WTC11 (cell line): ENCODE measurements at regions not wholly inside any gene's neighbourhood (a gene's known extent, or its start where the extent isn't known, plus 50 kb on each side); places are given as distances from the start of the nearest gene placed in this dataset.

ENCODE experiments used
- ATAC-seq: fragments of 200-7000 bp; cut with Tn5 transposase; 2 replicates; pipeline ENCODE4 v1.10.0; 2021; ENCODE audit warnings: mild to moderate bottlenecking, moderate library complexity
- CTCF ChIA-PET: fragments of 300-600 bp; sonication (Branson Sonifier 250); formaldehyde crosslinking; loops from one replicate; lab custom pipeline; 2021; ENCODE audit warnings: antibody characterized with exemption; lab: Charles Lee
- POLR2A ChIA-PET: fragments of 350-600 bp; sonication (Branson Sonifier 250); formaldehyde crosslinking; loops from one replicate; lab custom pipeline; 2021; ENCODE audit warnings: antibody characterized with exemption; lab: Charles Lee
- DNase-seq: peaks from one replicate; pipeline ENCODE4 v3.0.0; 2021; ENCODE audit warnings: low spot score
- H3K27ac Mint-ChIP-seq: 2 replicates; pipeline ENCODE4 v1.8.0; 2021; ENCODE audit warnings: mixed read lengths
- H3K27me3 Mint-ChIP-seq: 2 replicates; pipeline ENCODE4 v1.8.0; 2021; ENCODE audit warnings: low read depth, mild to moderate bottlenecking, moderate library complexity, mixed read lengths
- H3K36me3 Mint-ChIP-seq: 2 replicates; pipeline ENCODE4 v1.8.0; 2021; ENCODE audit warnings: mixed read lengths
- H3K4me1 Mint-ChIP-seq: 2 replicates; pipeline ENCODE4 v1.8.0; 2022; ENCODE audit warnings: mixed read lengths
- H3K4me3 Mint-ChIP-seq: 2 replicates; pipeline ENCODE4 v1.8.0; 2021; ENCODE audit warnings: mild to moderate bottlenecking, moderate library complexity, mixed read lengths
- H3K9me3 Mint-ChIP-seq: 2 replicates; pipeline ENCODE4 v1.8.0; 2021; ENCODE audit warnings: mixed read lengths
- ATF1 ChIP-seq: sonication (generic); formaldehyde crosslinking; IDR thresholded peaks from 2 replicates; pipeline ENCODE4 v1.8.1; 2023; ENCODE audit warnings: mild to moderate bottlenecking, moderate library complexity, missing genetic modification reagents
- ETV6 ChIP-seq: sonication (generic); formaldehyde crosslinking; IDR thresholded peaks from 2 replicates; pipeline ENCODE4 v1.8.1; 2022; ENCODE audit warnings: mild to moderate bottlenecking, missing genetic modification reagents
- FOXP1 ChIP-seq: sonication (generic); formaldehyde crosslinking; IDR thresholded peaks from 2 replicates; pipeline ENCODE4 v1.8.0; 2022; ENCODE audit warnings: missing genetic modification reagents, mild to moderate bottlenecking, moderate library complexity, borderline replicate concordance
- GRHL2 ChIP-seq: fragments of 250-450 bp; sonication (Bioruptor Pico); IDR thresholded peaks from 2 replicates; pipeline ENCODE4 v1.8.0; 2022; ENCODE audit warnings: mild to moderate bottlenecking, moderate library complexity; ENCODE audit not compliant: insufficient replicate concordance, severe bottlenecking
- JAZF1 ChIP-seq: fragments of 250-450 bp; sonication (Bioruptor Pico); IDR thresholded peaks from 2 replicates; pipeline ENCODE4 v1.9.0; 2021; ENCODE audit warnings: moderate library complexity, mild to moderate bottlenecking, inconsistent platforms
- KAT7 ChIP-seq: sonication (generic); formaldehyde crosslinking; IDR thresholded peaks from 2 replicates; pipeline ENCODE4 v1.8.1; 2023; ENCODE audit warnings: missing genetic modification reagents, mild to moderate bottlenecking, borderline replicate concordance
- MXD4 ChIP-seq: fragments of 250-450 bp; sonication (Bioruptor Pico); IDR thresholded peaks from 2 replicates; pipeline ENCODE4 v1.8.0; 2021; ENCODE audit warnings: mild to moderate bottlenecking, moderate library complexity, borderline replicate concordance
- NFATC4 ChIP-seq: fragments of 250-450 bp; sonication (Bioruptor Pico); IDR thresholded peaks from 2 replicates; pipeline ENCODE4 v1.9.0; 2021; ENCODE audit warnings: mild to moderate bottlenecking
- NFYB ChIP-seq: sonication (generic); formaldehyde crosslinking; conservative IDR thresholded peaks from 2 replicates; pipeline ENCODE4 v1.8.0; 2022; ENCODE audit warnings: low read depth, missing genetic modification reagents
- NR2C2 ChIP-seq: sonication (generic); formaldehyde crosslinking; IDR thresholded peaks from 2 replicates; pipeline ENCODE4 v1.8.0; 2022; ENCODE audit warnings: mild to moderate bottlenecking, missing genetic modification reagents
- OVOL2 ChIP-seq: fragments of 250-450 bp; sonication (Bioruptor Pico); IDR thresholded peaks from 2 replicates; pipeline ENCODE4 v1.9.0; 2021; ENCODE audit warnings: mild to moderate bottlenecking, borderline replicate concordance
- SMAD4 ChIP-seq: sonication (generic); formaldehyde crosslinking; IDR thresholded peaks from 2 replicates; pipeline ENCODE4 v1.8.0; 2022; ENCODE audit warnings: mild to moderate bottlenecking, missing genetic modification reagents
- SOX15 ChIP-seq: fragments of 250-450 bp; sonication (Bioruptor Pico); IDR thresholded peaks from 2 replicates; pipeline ENCODE4 v1.9.0; 2021; ENCODE audit warnings: mild to moderate bottlenecking
- TCF7 ChIP-seq: sonication (generic); formaldehyde crosslinking; IDR thresholded peaks from 2 replicates; pipeline ENCODE4 v1.8.0; 2022; ENCODE audit warnings: mild to moderate bottlenecking, low read depth, missing genetic modification reagents, moderate library complexity
- ZNF121 ChIP-seq: sonication (generic); formaldehyde crosslinking; IDR thresholded peaks from 2 replicates; pipeline ENCODE4 v1.8.0; 2023; ENCODE audit warnings: missing genetic modification reagents
- ZNF138 ChIP-seq: sonication (generic); formaldehyde crosslinking; conservative IDR thresholded peaks from 2 replicates; pipeline ENCODE4 v1.8.1; 2022; ENCODE audit warnings: mild to moderate bottlenecking, moderate library complexity, missing genetic modification reagents
- ZNF416 ChIP-seq: fragments of 250-450 bp; sonication (Bioruptor Pico); IDR thresholded peaks from 2 replicates; pipeline ENCODE4 v1.9.0; 2021; ENCODE audit warnings: mild to moderate bottlenecking, inconsistent platforms
- ZNF671 ChIP-seq: fragments of 250-450 bp; sonication (Bioruptor Pico); IDR thresholded peaks from 2 replicates; pipeline ENCODE4 v1.8.0; 2021; ENCODE audit warnings: mild to moderate bottlenecking
- TF ChIP-seq, protein P1 (sequence below): sonication (generic); formaldehyde crosslinking; IDR thresholded peaks from 2 replicates; pipeline ENCODE4 v1.8.1; 2022; ENCODE audit warnings: mild to moderate bottlenecking, moderate library complexity, missing genetic modification reagents
- TF ChIP-seq, protein P2 (sequence below): sonication (generic); formaldehyde crosslinking; IDR thresholded peaks from 2 replicates; pipeline ENCODE4 v1.8.1; 2023; ENCODE audit warnings: mild to moderate bottlenecking, missing genetic modification reagents
- TF ChIP-seq, protein P3 (sequence below): fragments of 250-450 bp; sonication (Bioruptor Pico); IDR thresholded peaks from 2 replicates; pipeline ENCODE4 v1.8.0; 2021; ENCODE audit warnings: mild to moderate bottlenecking
- TF ChIP-seq, protein P4 (sequence below): sonication (generic); formaldehyde crosslinking; IDR thresholded peaks from 2 replicates; pipeline ENCODE4 v1.8.0; 2022; ENCODE audit warnings: mild to moderate bottlenecking, missing genetic modification reagents
- TF ChIP-seq, protein P5 (sequence below): fragments of 200-600 bp; IDR thresholded peaks from 2 replicates; pipeline ENCODE4 v1.8.0; 2022; ENCODE audit warnings: antibody characterized with exemption
- TF ChIP-seq, protein P6 (sequence below): sonication (generic); formaldehyde crosslinking; conservative IDR thresholded peaks from 2 replicates; pipeline ENCODE4 v1.8.1; 2023; ENCODE audit warnings: mild to moderate bottlenecking, low read depth, missing genetic modification reagents, moderate library complexity
- TF ChIP-seq, protein P7 (sequence below): fragments of 250-450 bp; sonication (Bioruptor Pico); conservative IDR thresholded peaks from 2 replicates; pipeline ENCODE4 v1.9.0; 2021; ENCODE audit warnings: mild to moderate bottlenecking
- TF ChIP-seq, protein P8 (sequence below): sonication (generic); formaldehyde crosslinking; IDR thresholded peaks from 2 replicates; pipeline ENCODE4 v1.8.1; 2022; ENCODE audit warnings: low read depth, missing genetic modification reagents, borderline replicate concordance

DNA sequence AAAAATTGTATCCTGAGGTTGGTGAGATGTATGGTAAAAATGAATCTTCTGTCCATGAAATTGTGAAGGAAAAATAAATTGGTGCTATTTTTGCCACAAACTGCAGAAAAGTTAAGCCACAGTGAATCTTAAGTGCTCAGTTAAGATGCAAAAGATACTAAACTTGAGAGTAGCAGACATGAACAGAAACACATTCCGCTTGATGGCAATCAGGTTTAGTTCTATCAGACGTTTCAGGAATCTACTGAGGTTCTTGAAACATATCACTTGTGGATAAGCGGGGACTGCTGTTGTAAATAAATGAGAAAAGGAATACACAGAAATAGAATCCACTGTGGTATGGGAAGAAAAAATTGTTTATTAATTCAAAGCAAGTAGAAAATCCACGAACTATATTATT is 311.2 kb upstream of the PRR16 start (continued):
- TF ChIP-seq, protein P1, sequence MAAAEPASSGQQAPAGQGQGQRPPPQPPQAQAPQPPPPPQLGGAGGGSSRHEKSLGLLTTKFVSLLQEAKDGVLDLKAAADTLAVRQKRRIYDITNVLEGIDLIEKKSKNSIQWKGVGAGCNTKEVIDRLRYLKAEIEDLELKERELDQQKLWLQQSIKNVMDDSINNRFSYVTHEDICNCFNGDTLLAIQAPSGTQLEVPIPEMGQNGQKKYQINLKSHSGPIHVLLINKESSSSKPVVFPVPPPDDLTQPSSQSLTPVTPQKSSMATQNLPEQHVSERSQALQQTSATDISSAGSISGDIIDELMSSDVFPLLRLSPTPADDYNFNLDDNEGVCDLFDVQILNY (CRISPR knock-in tag): no peak

DNA sequence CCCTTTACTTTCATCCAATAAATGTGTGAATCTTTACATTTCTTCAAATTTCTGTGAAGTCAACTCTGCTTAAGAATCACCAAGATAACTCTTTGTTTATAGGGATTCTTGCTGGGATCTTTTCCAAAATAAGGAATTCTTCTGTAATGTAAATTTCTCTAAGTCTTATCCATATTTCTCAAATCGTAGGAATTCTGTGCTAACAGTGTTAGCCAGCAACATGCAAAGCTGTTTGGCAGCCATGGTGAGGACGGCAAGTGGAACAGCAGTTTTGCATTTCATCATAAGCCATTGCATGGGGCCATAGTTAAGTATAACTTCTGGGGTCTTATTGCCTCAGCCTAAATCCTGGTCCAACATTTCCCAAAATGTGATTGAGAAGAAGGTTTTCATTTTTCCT is 310.5 kb upstream of the PRR16 start:
- no peak for DNase-seq
- CTCF ChIA-PET: no interaction called here

DNA sequence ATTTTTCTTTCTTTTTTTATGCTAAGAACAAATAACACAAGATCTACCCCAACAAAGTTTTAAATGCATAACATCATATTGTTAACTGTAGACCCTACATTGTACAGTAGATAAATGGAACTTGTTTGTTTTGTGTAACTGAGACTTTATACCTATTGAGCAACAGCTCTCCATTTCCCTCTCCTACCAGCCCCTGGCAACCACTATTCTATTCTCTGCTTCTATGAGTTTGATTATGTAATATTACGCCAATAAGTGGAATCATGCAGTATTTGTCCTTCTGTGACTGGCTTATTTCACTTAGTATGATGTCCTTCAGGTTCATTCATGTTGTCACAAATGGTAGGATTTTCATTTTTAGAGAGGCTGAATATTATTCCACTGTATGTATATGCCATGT is 308.2 kb upstream of the PRR16 start:
- Mint-ChIP-seq H3K27me3 (no peaks in the 10 kb centered on the region), H3K27ac (no peak overlapping the region), H3K9me3 (no peaks in the 10 kb centered on the region), H3K36me3 (no peaks in the 10 kb centered on the region), H3K4me3 (no peak overlapping the region), H3K4me1 (peaks cover 11% of the 10 kb centered on the region)
- no peak for DNase-seq
- ATAC-seq: no peak
- ChIA-PET POLR2A (no interaction called here), CTCF (no interaction called here)
- TF ChIP-seq KAT7 (CRISPR knock-in tag): no peak
- TF ChIP-seq, protein P2, sequence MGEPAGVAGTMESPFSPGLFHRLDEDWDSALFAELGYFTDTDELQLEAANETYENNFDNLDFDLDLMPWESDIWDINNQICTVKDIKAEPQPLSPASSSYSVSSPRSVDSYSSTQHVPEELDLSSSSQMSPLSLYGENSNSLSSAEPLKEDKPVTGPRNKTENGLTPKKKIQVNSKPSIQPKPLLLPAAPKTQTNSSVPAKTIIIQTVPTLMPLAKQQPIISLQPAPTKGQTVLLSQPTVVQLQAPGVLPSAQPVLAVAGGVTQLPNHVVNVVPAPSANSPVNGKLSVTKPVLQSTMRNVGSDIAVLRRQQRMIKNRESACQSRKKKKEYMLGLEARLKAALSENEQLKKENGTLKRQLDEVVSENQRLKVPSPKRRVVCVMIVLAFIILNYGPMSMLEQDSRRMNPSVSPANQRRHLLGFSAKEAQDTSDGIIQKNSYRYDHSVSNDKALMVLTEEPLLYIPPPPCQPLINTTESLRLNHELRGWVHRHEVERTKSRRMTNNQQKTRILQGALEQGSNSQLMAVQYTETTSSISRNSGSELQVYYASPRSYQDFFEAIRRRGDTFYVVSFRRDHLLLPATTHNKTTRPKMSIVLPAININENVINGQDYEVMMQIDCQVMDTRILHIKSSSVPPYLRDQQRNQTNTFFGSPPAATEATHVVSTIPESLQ: no peak
- no peak for TF ChIP-seq SOX15
- no peak for TF ChIP-seq JAZF1 (CRISPR knock-in tag)
- TF ChIP-seq, protein P3, sequence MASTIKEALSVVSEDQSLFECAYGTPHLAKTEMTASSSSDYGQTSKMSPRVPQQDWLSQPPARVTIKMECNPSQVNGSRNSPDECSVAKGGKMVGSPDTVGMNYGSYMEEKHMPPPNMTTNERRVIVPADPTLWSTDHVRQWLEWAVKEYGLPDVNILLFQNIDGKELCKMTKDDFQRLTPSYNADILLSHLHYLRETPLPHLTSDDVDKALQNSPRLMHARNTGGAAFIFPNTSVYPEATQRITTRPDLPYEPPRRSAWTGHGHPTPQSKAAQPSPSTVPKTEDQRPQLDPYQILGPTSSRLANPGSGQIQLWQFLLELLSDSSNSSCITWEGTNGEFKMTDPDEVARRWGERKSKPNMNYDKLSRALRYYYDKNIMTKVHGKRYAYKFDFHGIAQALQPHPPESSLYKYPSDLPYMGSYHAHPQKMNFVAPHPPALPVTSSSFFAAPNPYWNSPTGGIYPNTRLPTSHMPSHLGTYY (CRISPR knock-in tag): no peak
- TF ChIP-seq, protein P4, sequence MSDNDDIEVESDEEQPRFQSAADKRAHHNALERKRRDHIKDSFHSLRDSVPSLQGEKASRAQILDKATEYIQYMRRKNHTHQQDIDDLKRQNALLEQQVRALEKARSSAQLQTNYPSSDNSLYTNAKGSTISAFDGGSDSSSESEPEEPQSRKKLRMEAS (CRISPR knock-in tag): no peak
- no peak for TF ChIP-seq NR2C2 (CRISPR knock-in tag)
- TF ChIP-seq NFATC4 (CRISPR knock-in tag): no peak
- TF ChIP-seq, protein P5, sequence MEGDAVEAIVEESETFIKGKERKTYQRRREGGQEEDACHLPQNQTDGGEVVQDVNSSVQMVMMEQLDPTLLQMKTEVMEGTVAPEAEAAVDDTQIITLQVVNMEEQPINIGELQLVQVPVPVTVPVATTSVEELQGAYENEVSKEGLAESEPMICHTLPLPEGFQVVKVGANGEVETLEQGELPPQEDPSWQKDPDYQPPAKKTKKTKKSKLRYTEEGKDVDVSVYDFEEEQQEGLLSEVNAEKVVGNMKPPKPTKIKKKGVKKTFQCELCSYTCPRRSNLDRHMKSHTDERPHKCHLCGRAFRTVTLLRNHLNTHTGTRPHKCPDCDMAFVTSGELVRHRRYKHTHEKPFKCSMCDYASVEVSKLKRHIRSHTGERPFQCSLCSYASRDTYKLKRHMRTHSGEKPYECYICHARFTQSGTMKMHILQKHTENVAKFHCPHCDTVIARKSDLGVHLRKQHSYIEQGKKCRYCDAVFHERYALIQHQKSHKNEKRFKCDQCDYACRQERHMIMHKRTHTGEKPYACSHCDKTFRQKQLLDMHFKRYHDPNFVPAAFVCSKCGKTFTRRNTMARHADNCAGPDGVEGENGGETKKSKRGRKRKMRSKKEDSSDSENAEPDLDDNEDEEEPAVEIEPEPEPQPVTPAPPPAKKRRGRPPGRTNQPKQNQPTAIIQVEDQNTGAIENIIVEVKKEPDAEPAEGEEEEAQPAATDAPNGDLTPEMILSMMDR: no peak
- TF ChIP-seq ZNF121: no peak
- TF ChIP-seq TCF7 (CRISPR knock-in tag): no peak
- TF ChIP-seq FOXP1: no peak
- no peak for TF ChIP-seq ZNF671 (CRISPR knock-in tag)
- TF ChIP-seq MXD4 (CRISPR knock-in tag): no peak
- TF ChIP-seq, protein P6, sequence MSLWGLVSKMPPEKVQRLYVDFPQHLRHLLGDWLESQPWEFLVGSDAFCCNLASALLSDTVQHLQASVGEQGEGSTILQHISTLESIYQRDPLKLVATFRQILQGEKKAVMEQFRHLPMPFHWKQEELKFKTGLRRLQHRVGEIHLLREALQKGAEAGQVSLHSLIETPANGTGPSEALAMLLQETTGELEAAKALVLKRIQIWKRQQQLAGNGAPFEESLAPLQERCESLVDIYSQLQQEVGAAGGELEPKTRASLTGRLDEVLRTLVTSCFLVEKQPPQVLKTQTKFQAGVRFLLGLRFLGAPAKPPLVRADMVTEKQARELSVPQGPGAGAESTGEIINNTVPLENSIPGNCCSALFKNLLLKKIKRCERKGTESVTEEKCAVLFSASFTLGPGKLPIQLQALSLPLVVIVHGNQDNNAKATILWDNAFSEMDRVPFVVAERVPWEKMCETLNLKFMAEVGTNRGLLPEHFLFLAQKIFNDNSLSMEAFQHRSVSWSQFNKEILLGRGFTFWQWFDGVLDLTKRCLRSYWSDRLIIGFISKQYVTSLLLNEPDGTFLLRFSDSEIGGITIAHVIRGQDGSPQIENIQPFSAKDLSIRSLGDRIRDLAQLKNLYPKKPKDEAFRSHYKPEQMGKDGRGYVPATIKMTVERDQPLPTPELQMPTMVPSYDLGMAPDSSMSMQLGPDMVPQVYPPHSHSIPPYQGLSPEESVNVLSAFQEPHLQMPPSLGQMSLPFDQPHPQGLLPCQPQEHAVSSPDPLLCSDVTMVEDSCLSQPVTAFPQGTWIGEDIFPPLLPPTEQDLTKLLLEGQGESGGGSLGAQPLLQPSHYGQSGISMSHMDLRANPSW (CRISPR knock-in tag): no peak

More for the DNA sequence above, 310.5 kb upstream of the PRR16 start:
- TF ChIP-seq SMAD4 (CRISPR knock-in tag) (no peak), NFYB (CRISPR knock-in tag) (no peak), GRHL2 (CRISPR knock-in tag) (no peak), ETV6 (no peak), ZNF138 (CRISPR knock-in tag) (no peak), ZNF416 (CRISPR knock-in tag) (no peak), ATF1 (CRISPR knock-in tag) (no peak), OVOL2 (CRISPR knock-in tag) (no peak)
- TF ChIP-seq, protein P7, sequence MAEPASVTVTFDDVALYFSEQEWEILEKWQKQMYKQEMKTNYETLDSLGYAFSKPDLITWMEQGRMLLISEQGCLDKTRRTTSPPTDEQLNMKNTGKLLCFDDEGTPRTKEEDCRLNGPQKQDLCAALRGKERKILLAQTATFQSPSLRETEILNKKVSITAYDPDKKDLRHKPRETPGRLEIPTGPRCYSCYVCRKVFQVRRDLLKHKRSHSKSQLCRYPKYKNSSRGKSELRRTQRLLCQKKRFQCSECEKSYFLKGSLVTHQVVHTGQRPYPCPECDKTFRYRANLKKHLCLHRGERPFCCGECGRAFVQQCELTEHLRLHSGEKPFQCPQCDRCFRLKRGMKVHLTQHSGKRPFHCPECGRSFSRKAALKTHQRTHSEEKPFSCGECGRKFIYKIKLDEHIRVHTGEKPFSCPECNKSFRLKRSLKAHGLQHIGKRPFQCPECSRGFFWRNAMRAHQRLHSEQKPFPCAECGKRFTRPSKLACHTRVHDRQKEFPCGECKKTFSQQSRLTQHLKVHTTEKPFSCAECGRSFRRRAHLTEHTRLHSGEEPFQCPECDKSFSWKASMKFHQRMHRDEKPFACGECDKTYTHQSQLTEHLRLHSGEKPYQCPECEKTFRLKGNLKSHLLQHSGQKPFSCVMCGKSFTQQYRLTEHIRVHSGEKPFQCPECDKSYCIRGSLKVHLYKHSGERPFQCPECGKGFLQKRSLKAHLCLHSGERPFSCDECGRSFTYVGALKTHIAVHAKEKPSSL: no peak
- TF ChIP-seq, protein P8, sequence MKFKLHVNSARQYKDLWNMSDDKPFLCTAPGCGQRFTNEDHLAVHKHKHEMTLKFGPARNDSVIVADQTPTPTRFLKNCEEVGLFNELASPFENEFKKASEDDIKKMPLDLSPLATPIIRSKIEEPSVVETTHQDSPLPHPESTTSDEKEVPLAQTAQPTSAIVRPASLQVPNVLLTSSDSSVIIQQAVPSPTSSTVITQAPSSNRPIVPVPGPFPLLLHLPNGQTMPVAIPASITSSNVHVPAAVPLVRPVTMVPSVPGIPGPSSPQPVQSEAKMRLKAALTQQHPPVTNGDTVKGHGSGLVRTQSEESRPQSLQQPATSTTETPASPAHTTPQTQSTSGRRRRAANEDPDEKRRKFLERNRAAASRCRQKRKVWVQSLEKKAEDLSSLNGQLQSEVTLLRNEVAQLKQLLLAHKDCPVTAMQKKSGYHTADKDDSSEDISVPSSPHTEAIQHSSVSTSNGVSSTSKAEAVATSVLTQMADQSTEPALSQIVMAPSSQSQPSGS (CRISPR knock-in tag): no peak
- no peak overlapping the region for H3K27ac Mint-ChIP-seq
- POLR2A ChIA-PET: no interaction called here
- ATAC-seq: no peak
- H3K9me3 Mint-ChIP-seq: no peaks in the 10 kb centered on the region; the same call in 1 of the 2 replicates
- H3K36me3 Mint-ChIP-seq: no peaks in the 10 kb centered on the region
- H3K4me3 Mint-ChIP-seq: no peak overlapping the region
- peaks cover 11% of the 10 kb centered on the region for H3K4me1 Mint-ChIP-seq
- H3K27me3 Mint-ChIP-seq: no peaks in the 10 kb centered on the region
